AG10803 (cell line): ENCODE measurements at regions not wholly inside any gene's neighbourhood (a gene's known extent, or its start where the extent isn't known, plus 50 kb on each side); places are given as distances from the start of the nearest gene placed in this dataset.
"Not testable (repeated sequence)": the region's sequence is repeated elsewhere in the genome, so short reads cannot be mapped to it uniquely, and the experiment has no call there.

Source experiments
- DNase-seq: peaks from one replicate; pipeline ENCODE4 v3.0.0; 2010; ENCODE audit warnings: low read depth
- H3K4me3 ChIP-seq: 2 replicates; pipeline ENCODE4 v1.5.1; 2011; ENCODE audit warnings: mild to moderate bottlenecking, low read length, control low read depth
- TF ChIP-seq, protein P1 (sequence below): conservative IDR thresholded peaks from 2 replicates; pipeline ENCODE4 v1.5.1; 2011; ENCODE audit warnings: mild to moderate bottlenecking, low read length, control low read depth, inconsistent platforms

GRCh38 chr12:78371284-78371683, 493.3 kb upstream of the SYT1 start:
- H3K4me3 ChIP-seq = no peak overlapping the region
- no peak for DNase-seq
- TF ChIP-seq, protein P1, sequence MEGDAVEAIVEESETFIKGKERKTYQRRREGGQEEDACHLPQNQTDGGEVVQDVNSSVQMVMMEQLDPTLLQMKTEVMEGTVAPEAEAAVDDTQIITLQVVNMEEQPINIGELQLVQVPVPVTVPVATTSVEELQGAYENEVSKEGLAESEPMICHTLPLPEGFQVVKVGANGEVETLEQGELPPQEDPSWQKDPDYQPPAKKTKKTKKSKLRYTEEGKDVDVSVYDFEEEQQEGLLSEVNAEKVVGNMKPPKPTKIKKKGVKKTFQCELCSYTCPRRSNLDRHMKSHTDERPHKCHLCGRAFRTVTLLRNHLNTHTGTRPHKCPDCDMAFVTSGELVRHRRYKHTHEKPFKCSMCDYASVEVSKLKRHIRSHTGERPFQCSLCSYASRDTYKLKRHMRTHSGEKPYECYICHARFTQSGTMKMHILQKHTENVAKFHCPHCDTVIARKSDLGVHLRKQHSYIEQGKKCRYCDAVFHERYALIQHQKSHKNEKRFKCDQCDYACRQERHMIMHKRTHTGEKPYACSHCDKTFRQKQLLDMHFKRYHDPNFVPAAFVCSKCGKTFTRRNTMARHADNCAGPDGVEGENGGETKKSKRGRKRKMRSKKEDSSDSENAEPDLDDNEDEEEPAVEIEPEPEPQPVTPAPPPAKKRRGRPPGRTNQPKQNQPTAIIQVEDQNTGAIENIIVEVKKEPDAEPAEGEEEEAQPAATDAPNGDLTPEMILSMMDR = no peak

- no peak overlapping the region for H3K4me3 ChIP-seq
- TF ChIP-seq, protein P1 = no peak
- no peak for DNase-seq
These were observed 489.1 kb upstream of the SYT1 start for GRCh38 chr12:78375461-78375860.

- H3K4me3 ChIP-seq = no peak overlapping the region
- TF ChIP-seq, protein P1 = no peak
- peak; percentile 31 for DNase-seq
These were observed 488.3 kb upstream of the SYT1 start for GRCh38 chr12:78376257-78376656.

GRCh38 chr12:78379065-78379464, 485.5 kb upstream of the SYT1 start:
- not testable (repeated sequence) for H3K4me3 ChIP-seq, DNase-seq

DNA sequence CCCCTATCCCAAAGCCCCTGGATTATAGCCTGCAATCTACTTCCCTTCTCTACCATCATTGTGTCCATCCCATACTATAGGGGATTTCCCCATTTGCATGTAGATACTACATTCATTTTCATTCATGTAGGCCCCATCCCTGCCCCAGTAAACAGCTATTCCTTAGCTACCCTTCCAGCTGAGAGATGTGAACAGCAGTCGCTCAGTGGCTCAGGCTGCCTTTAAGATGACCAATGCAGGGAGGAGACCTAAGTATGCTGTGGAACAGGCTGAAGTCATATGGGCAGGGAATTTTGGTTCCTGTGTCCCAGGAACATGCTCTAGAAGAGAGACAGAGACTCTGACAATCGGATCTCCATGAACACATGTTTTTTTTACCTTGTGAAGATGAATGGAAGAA, 481.2 kb upstream of the SYT1 start:
- TF ChIP-seq, protein P1 = no peak
- DNase-seq = no peak

DNA sequence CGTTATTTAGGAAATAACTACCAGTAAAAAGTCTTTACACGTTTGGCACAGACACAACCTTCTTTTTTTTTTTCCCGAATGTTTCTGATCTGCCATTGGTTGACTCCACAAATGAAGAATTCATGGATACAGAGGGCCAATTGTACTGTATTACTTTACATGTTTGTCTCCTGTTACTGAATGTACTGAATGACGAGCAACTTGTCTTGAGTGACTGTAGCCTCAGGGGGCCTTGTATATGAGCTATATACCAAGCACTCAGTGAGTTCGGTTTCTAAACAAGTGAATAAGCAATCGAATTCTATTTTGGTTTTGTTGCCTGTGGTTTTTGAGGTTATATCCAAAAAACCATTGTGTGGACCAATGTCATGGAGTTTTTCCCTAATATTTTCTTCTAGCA, 480.0 kb upstream of the SYT1 start:
- TF ChIP-seq, protein P1 = no peak
- no peak for DNase-seq
- no peak overlapping the region for H3K4me3 ChIP-seq

More for the DNA sequence above, 481.2 kb upstream of the SYT1 start:
- no peak overlapping the region for H3K4me3 ChIP-seq

GRCh38 chr12:78385541-78385940, 479.0 kb upstream of the SYT1 start:
- TF ChIP-seq, protein P1 = no peak
- peak; percentile 23 for DNase-seq
- H3K4me3 ChIP-seq = no peak overlapping the region

DNA sequence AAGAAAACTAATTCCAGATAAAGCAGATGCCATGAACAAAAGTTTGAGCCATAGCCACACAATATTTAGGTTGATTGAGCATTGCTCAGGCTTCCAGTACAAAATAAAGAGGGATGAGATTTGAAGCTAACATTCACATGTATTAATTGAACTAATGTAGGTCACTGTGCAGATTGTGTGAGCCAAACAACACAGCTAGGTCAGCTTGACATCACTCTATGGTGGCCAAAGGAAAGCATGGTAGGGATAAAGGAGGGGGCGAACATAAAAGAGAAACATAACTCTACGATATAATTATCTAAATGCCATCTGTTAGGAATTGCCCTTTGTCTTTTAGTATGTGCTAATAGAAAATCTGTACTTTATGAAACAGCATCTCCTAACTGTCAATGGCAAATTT, 477.7 kb upstream of the SYT1 start:
- no peak overlapping the region for H3K4me3 ChIP-seq
- TF ChIP-seq, protein P1 = no peak
- DNase-seq = no peak
